Vagina (tissue), 2 donors: ENCODE measurements at regions not wholly inside any gene's neighbourhood (a gene's known extent, or its start where the extent isn't known, plus 50 kb on each side); places are given as distances from the start of the nearest gene placed in this dataset.
"Not testable (repeated sequence)": the region's sequence is repeated elsewhere in the genome, so short reads cannot be mapped to it uniquely, and the experiment has no call there.

Source experiments
- POLR2A ChIP-seq, 2 donors: fragments of 450-650 bp; IDR thresholded peaks; one replicate each; pipeline ENCODE4 v1.6.1; 2017; ENCODE audit warnings: antibody characterized with exemption in 2 of 2, mild to moderate bottlenecking in 2 of 2, moderate library complexity in 2 of 2
- TF ChIP-seq, protein P1 (sequence below), 3 experiments: fragments of 450-650 bp in 2 of 3; fragments of 200-600 bp in 1 of 3; sonication (generic) in 1 of 3; IDR thresholded peaks; one replicate each; pipeline ENCODE4 v1.5.1; 2017 to 2019; ENCODE audit warnings: antibody characterized with exemption in 3 of 3, mild to moderate bottlenecking in 2 of 3, moderate library complexity in 2 of 3

GRCh38 chr2:111376971-111377352, 256.2 kb downstream of the BCL2L11 start:
- TF ChIP-seq, protein P1, sequence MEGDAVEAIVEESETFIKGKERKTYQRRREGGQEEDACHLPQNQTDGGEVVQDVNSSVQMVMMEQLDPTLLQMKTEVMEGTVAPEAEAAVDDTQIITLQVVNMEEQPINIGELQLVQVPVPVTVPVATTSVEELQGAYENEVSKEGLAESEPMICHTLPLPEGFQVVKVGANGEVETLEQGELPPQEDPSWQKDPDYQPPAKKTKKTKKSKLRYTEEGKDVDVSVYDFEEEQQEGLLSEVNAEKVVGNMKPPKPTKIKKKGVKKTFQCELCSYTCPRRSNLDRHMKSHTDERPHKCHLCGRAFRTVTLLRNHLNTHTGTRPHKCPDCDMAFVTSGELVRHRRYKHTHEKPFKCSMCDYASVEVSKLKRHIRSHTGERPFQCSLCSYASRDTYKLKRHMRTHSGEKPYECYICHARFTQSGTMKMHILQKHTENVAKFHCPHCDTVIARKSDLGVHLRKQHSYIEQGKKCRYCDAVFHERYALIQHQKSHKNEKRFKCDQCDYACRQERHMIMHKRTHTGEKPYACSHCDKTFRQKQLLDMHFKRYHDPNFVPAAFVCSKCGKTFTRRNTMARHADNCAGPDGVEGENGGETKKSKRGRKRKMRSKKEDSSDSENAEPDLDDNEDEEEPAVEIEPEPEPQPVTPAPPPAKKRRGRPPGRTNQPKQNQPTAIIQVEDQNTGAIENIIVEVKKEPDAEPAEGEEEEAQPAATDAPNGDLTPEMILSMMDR (IDR thresholded peaks at IDR 0.05) = not testable (repeated sequence)
- not testable (repeated sequence) for TF ChIP-seq POLR2A (IDR thresholded peaks at IDR 0.05)
